ENCODE measurements at regions not wholly inside any gene's neighbourhood (a gene's known extent, or its start where the extent isn't known, plus 50 kb on each side); places are given as distances from the start of the nearest gene placed in this dataset.

- no peak for TF ChIP-seq CTCF (IDR thresholded peaks at IDR 0.05)
- TF ChIP-seq ZFX (IDR thresholded peaks at IDR 0.05; ENCODE audit: borderline replicate concordance) = no peak
Observed at GRCh38 chr1:50335036-50335435, 88.2 kb downstream of the DMRTA2 start.
